Cardiac muscle cell (in vitro differentiated cells and primary cell): ENCODE measurements at regions not wholly inside any gene's neighbourhood (a gene's known extent, or its start where the extent isn't known, plus 50 kb on each side); places are given as distances from the start of the nearest gene placed in this dataset.
"Not testable (repeated sequence)": the region's sequence is repeated elsewhere in the genome, so short reads cannot be mapped to it uniquely, and the experiment has no call there.

Source experiments
- DNase-seq, 2 donors: peaks; one replicate each; pipeline versions ENCODE4 v3.0.0 to v3.0.0-alpha.2; 2010 to 2017; ENCODE audit warnings: low read depth in 1 of 2, low spot score in 1 of 2
- H3K27ac ChIP-seq: fragments of 200-600 bp; sonication (generic); 2 replicates; pipeline ENCODE4 v1.5.1; 2016
- H3K27me3 ChIP-seq: fragments of 200-600 bp; sonication (generic); 2 replicates; pipeline ENCODE4 v1.6.0; 2016; ENCODE audit warnings: control low read depth
- H3K36me3 ChIP-seq: fragments of 200-600 bp; sonication (generic); 2 replicates; pipeline ENCODE4 v1.5.1; 2016; ENCODE audit warnings: control low read depth
- H3K4me1 ChIP-seq: fragments of 200-600 bp; sonication (generic); 2 replicates; pipeline ENCODE4 v1.8.1; 2017; ENCODE audit warnings: low read depth, mild to moderate bottlenecking, mixed run types
- H3K4me3 ChIP-seq: fragments of 200-600 bp; sonication (generic); 2 replicates; pipeline ENCODE4 v1.5.1; 2016; ENCODE audit warnings: mild to moderate bottlenecking
- H3K9me3 ChIP-seq: fragments of 200-600 bp; sonication (generic); 2 replicates; pipeline ENCODE4 v1.5.1; 2017; ENCODE audit warnings: low read depth, mild to moderate bottlenecking, control low read depth
- TF ChIP-seq, protein P1 (sequence below): IDR thresholded peaks from 2 replicates; pipeline ENCODE4 v1.5.1; 2012; ENCODE audit warnings: low read depth, mild to moderate bottlenecking, low read length

DNA sequence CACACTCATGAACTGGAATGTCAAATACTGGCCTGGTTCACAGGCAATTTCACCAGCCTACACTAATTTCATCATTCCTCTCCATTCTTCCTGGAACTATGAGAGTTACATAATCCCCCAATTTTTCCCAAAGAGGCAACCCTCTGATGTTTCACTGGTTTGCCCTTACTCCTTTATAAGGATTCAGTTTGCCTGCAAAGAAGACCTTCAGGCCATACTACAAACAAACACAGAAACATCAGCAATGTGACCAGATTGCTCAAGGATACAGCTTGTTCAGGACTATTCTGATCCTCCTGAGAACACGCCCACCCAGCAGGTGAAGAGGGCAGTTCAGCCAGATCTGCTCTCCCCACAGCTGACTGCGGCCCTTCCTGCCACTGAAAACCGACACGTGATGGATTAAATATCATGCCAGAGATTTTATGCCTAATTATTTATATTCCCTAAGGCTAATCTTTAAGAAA, 215.5 kb downstream of the ETAA1 start:
- peak in 1 of 2 donors; percentile 65 for DNase-seq
- Histone ChIP-seq H3K27me3 (no peaks in the 10 kb centered on the region), H3K9me3 (no peaks in the 10 kb centered on the region), H3K27ac (no peak overlapping the region), H3K36me3 (no peaks in the 10 kb centered on the region), H3K4me1 (no peaks in the 10 kb centered on the region), H3K4me3 (no peak overlapping the region)
- TF ChIP-seq, protein P1, sequence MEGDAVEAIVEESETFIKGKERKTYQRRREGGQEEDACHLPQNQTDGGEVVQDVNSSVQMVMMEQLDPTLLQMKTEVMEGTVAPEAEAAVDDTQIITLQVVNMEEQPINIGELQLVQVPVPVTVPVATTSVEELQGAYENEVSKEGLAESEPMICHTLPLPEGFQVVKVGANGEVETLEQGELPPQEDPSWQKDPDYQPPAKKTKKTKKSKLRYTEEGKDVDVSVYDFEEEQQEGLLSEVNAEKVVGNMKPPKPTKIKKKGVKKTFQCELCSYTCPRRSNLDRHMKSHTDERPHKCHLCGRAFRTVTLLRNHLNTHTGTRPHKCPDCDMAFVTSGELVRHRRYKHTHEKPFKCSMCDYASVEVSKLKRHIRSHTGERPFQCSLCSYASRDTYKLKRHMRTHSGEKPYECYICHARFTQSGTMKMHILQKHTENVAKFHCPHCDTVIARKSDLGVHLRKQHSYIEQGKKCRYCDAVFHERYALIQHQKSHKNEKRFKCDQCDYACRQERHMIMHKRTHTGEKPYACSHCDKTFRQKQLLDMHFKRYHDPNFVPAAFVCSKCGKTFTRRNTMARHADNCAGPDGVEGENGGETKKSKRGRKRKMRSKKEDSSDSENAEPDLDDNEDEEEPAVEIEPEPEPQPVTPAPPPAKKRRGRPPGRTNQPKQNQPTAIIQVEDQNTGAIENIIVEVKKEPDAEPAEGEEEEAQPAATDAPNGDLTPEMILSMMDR = no peak

DNA sequence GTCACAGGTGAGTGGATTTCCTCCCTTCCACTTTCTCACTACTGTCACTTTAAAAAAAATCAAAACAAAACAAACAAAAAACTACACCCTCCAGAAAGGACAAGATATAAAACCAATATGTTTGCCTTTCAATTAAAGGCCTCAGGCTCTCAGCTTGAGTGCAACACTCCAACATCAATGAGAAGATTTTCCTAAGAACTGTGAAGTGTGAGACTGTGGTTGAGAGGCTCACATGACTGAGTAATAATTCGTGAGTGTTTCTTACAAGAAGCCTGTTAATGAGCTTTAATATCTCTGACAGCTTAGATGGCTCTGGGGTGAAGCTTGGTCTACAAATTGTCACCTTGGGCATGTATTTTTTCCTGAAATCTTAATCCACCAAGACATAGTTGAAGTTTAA, 216.1 kb downstream of the ETAA1 start:
- Histone ChIP-seq H3K4me1 (no peaks in the 10 kb centered on the region), H3K36me3 (no peaks in the 10 kb centered on the region), H3K27me3 (no peaks in the 10 kb centered on the region), H3K4me3 (no peak overlapping the region), H3K9me3 (no peaks in the 10 kb centered on the region), H3K27ac (no peak overlapping the region)
- TF ChIP-seq, protein P1 = no peak
- DNase-seq = no peak

DNA sequence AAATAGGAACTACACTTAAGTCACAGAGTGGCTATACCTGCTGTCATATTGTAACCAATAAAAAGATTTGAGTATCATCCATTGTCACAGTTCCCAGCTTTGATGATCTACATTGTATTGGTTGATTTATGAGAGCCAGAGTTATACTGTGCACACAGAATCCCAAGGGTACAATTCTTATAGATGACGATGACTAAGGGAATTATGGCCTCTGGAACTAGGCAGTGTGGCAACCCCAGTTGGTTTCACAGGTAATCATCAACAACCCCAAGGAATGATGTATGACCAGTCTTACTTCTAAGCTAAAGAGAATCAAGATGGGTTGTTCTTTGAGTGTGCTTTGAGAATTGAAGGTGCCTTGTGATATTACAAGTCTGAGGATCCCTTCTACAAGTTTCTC, 217.3 kb downstream of the ETAA1 start:
- Histone ChIP-seq H3K36me3 (no peaks in the 10 kb centered on the region), H3K27me3 (no peaks in the 10 kb centered on the region), H3K4me1 (no peaks in the 10 kb centered on the region), H3K9me3 (no peaks in the 10 kb centered on the region), H3K4me3 (no peak overlapping the region), H3K27ac (no peak overlapping the region)
- DNase-seq = no peak
- TF ChIP-seq, protein P1 = no peak

DNA sequence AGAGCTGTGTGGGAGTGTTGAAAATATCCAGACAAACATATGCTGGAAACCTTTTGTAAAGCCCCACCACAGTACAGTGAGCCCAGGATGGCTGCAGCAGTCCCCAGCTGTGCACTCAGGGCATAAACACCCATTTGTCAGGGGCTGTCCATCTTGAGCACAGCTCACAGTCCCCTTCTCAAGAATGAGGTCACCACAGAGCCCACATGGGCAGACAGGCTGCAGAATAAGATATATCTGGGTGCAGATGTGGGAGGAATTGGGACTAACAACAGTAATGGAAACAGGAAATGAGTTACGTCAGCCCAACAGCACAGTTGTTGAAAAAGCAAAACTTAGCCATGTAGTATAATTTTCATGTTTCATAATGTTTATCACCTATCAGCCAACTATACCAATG, 219.6 kb downstream of the ETAA1 start:
- Histone ChIP-seq H3K36me3 (no peaks in the 10 kb centered on the region), H3K9me3 (no peaks in the 10 kb centered on the region), H3K27ac (no peak overlapping the region), H3K27me3 (no peaks in the 10 kb centered on the region), H3K4me3 (no peak overlapping the region), H3K4me1 (no peaks in the 10 kb centered on the region)
- TF ChIP-seq, protein P1 = no peak
- peak in 1 of 2 donors; percentile 90 for DNase-seq

DNA sequence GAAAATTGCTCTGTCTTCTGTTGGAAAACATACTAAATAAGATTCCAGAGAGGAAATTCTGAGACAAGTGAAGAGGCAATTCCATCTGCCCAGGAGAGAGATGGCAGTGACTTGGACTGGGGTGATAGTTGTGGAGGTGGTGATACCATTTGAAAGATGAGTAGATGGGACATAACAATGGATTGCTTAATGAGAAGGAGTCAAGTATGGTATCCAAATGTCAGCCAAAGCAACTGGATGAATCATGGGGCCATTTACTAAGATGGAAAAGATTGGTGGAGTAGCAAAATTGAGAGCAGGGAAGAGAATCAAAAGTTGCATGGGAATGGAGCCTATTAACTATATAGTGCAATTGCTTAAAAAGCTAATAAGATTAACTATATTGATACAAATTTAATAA, 222.1 kb downstream of the ETAA1 start:
- Histone ChIP-seq H3K36me3 (no peaks in the 10 kb centered on the region), H3K9me3 (no peaks in the 10 kb centered on the region), H3K4me1 (no peaks in the 10 kb centered on the region), H3K27me3 (no peaks in the 10 kb centered on the region), H3K4me3 (no peak overlapping the region), H3K27ac (no peak overlapping the region)
- TF ChIP-seq, protein P1 = no peak
- DNase-seq = no peak

DNA sequence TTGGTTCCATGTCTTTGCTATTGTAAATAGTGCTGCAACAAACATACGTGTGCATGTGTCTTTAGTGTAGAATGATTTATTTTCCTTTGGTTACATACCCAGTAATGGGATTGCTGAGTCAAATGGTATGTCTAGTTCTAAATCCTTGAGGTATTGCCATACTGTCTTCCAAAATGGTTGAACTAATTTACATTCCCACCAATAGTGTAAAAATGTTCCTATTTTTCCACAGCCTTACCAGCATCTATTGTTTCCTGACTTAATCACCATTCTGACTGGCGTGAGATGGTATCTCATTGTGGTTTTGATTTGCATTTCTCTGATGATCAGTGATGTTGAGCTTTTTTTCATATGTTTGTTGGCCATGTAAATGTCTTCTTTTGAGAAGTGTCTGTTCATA, 226.6 kb downstream of the ETAA1 start:
- DNase-seq, H3K36me3 ChIP-seq, H3K9me3 ChIP-seq, H3K27me3 ChIP-seq, H3K27ac ChIP-seq, H3K4me3 ChIP-seq, H3K4me1 ChIP-seq: not testable (repeated sequence)
